ENCODE measurements at regions not wholly inside any gene's neighbourhood (a gene's known extent, or its start where the extent isn't known, plus 50 kb on each side); places are given as distances from the start of the nearest gene placed in this dataset.

DNA sequence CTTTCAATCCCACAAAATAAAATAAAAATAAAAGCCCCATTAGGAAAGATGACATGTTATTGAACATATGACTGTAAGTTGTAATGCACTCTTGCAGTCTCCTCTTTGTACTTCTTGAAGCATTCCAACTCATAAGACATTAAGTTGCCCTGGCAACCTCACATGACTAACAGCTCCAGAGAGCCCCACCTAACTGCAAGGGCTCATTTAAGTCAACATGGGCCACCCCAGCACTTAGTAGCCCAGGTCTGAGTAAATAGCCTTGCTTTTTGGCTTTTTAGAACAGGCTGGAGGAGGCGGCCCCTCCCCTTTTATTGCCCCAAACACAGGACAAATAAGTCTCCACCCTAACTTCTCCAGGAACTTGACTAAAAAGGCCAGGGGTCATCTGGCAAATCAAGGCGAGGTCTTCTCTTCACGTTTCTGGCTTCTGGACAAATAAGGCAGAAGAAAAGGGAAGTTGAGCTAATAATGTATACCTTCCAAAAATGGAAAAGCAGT is 135.1 kb downstream of the TMCO5A start:
- H3K4me3 ChIP-seq (ENCODE audit: low read depth, low read length): no peak overlapping the region
- peak; percentile 21 for DNase-seq (ENCODE audit: low read depth)
- TF ChIP-seq, protein P1, sequence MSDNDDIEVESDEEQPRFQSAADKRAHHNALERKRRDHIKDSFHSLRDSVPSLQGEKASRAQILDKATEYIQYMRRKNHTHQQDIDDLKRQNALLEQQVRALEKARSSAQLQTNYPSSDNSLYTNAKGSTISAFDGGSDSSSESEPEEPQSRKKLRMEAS (IDR thresholded peaks at IDR 0.05; ENCODE audit: low read depth, low read length): no peak
- TF ChIP-seq POLR2A (IDR thresholded peaks at IDR 0.05; ENCODE audit: extremely low read depth, insufficient read length) (no peak), MYC (IDR thresholded peaks at IDR 0.05; ENCODE audit: low read depth, low read length) (no peak)
- TF ChIP-seq, protein P2, sequence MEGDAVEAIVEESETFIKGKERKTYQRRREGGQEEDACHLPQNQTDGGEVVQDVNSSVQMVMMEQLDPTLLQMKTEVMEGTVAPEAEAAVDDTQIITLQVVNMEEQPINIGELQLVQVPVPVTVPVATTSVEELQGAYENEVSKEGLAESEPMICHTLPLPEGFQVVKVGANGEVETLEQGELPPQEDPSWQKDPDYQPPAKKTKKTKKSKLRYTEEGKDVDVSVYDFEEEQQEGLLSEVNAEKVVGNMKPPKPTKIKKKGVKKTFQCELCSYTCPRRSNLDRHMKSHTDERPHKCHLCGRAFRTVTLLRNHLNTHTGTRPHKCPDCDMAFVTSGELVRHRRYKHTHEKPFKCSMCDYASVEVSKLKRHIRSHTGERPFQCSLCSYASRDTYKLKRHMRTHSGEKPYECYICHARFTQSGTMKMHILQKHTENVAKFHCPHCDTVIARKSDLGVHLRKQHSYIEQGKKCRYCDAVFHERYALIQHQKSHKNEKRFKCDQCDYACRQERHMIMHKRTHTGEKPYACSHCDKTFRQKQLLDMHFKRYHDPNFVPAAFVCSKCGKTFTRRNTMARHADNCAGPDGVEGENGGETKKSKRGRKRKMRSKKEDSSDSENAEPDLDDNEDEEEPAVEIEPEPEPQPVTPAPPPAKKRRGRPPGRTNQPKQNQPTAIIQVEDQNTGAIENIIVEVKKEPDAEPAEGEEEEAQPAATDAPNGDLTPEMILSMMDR (IDR thresholded peaks at IDR 0.05; ENCODE audit: low read depth, low read length): no peak

DNA sequence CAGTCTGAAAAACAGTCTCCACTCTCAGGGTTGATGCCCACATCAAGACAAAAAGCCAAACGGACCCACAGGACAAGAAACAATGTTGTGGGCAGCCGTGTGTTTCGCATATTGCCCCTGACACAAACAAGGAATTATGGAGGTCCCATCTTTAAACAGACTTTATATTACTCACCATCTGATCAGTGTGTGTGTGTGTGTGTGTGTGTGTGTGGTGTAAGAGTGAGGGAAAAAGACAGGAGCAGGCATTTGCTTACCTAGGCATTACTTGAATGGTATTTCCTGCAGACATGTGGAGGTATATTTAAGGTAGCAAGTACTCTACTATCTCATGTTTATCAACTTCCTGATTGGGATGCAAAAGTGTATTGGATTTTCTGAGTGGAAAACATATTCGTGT is 136.3 kb downstream of the TMCO5A start:
- DNase-seq (ENCODE audit: low read depth): no peak
- H3K4me3 ChIP-seq (ENCODE audit: low read depth, low read length): no peak overlapping the region
- TF ChIP-seq, protein P2 (IDR thresholded peaks at IDR 0.05; ENCODE audit: low read depth, low read length): no peak
- TF ChIP-seq, protein P1 (IDR thresholded peaks at IDR 0.05; ENCODE audit: low read depth, low read length): no peak
- no peak for TF ChIP-seq MYC (IDR thresholded peaks at IDR 0.05; ENCODE audit: low read depth, low read length)
- no peak for TF ChIP-seq POLR2A (IDR thresholded peaks at IDR 0.05; ENCODE audit: extremely low read depth, insufficient read length)

DNA sequence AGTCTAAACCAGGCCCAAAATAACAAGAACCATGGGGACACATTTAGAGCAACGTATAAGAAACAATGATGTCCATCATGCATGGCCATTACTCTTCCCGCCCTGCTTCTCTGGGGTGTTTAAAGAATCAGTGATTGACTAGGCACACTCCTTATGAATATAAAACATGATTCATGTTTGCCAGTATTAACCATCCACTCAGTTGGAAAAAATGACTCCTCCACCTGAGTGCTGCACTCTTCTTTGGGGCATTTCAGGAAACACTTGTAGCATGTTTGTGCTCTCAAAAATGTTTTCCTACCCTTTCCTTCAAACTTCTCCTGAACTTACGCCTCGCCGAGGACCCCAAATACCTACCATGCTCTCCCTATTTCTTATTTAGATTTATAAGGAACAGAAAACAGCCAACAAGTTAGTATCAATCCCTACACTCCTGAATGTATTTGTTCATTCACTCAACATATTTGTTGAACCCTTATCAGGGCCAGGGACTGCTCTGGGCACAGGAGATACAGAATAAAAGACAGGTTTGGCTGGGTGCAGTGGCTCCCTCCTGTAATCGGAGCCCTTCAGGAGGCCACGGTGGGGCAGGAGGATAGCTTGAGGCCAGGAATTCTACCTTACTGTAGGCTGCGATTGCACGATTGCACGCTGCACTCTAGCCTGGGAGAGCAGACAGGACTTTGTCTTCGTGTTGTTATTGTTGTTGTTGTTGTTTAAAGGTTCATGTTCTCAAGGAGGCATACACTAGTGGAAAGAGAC is 137.0 kb downstream of the TMCO5A start:
- no peak for DNase-seq (ENCODE audit: low read depth)
- TF ChIP-seq MYC (IDR thresholded peaks at IDR 0.05; ENCODE audit: low read depth, low read length) (no peak), POLR2A (IDR thresholded peaks at IDR 0.05; ENCODE audit: extremely low read depth, insufficient read length) (no peak)
- TF ChIP-seq, protein P2 (IDR thresholded peaks at IDR 0.05; ENCODE audit: low read depth, low read length): no peak
- TF ChIP-seq, protein P1 (IDR thresholded peaks at IDR 0.05; ENCODE audit: low read depth, low read length): no peak
- H3K4me3 ChIP-seq (ENCODE audit: low read depth, low read length): no peak overlapping the region

DNA sequence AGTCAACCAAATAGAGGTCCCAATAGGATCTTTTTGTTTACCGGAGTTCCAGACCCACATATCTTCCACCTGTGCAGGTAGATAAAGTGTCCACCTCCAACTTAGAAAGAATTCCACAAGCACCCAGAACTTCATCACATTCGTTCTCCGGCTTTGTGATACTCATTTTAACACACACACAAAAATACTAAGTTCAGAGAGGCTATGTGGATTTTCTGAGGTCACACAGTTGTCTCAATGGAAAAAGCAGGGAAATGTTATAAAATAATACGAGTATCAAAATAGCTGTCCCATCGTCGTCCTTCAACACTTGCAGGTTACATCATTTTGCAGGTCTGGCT is 137.5 kb downstream of the TMCO5A start:
- no peak for TF ChIP-seq MYC (IDR thresholded peaks at IDR 0.05; ENCODE audit: low read depth, low read length)
- TF ChIP-seq, protein P1 (IDR thresholded peaks at IDR 0.05; ENCODE audit: low read depth, low read length): no peak
- TF ChIP-seq, protein P2 (IDR thresholded peaks at IDR 0.05; ENCODE audit: low read depth, low read length): no peak
- no peak for TF ChIP-seq POLR2A (IDR thresholded peaks at IDR 0.05; ENCODE audit: extremely low read depth, insufficient read length)
- DNase-seq (ENCODE audit: low read depth): no peak
- peak overlapping the region; percentile 47 for H3K4me3 ChIP-seq (ENCODE audit: low read depth, low read length)

DNA sequence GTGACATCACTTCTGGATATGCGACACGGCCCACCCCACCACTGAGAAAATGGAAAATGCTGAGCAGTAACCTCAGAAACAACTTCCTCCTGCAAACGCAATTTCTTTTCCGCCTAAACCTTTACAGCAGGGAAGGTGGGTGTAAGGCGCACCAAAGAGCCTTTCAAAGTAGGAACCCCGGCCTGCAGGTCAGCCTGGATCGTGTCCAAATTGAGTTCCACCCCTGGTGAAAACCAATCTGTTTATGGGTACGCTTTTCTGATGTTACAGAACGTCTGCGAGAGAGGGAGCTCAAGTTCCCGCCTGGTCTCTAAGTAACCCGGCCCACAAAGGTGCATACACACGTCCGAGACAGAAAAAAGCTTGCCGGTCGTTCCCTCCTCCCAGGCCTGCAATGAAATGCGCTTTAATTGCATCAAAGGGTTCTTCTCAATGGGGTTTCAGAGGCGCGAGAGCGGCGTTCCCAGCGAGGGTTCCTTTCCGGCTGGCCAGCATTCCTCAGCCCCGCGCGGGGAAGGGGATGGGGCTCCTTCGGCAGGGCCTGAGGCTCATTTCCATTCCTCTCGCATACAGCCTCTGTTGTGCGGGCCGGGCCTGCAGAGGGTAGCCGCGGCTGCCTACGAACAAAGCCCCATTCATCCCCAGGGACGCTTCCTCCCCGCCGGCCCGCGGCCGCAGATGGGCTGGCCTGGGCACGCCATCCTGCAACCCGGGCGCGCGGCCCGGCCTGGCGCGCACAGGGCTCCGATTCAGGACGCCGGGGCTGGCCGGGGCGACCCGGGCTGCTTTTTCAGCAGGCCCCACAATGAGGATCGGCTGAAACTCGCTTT is 138.1 kb downstream of the TMCO5A start:
- peak overlapping the region; percentile 47 for H3K4me3 ChIP-seq (ENCODE audit: low read depth, low read length)
- DNase-seq (ENCODE audit: low read depth): peak; percentile 80

More for the DNA sequence above, 138.1 kb downstream of the TMCO5A start:
- TF ChIP-seq POLR2A (IDR thresholded peaks at IDR 0.05; ENCODE audit: extremely low read depth, insufficient read length): no peak
- TF ChIP-seq, protein P2 (IDR thresholded peaks at IDR 0.05; ENCODE audit: low read depth, low read length): peak; percentile 20
- TF ChIP-seq MYC (IDR thresholded peaks at IDR 0.05; ENCODE audit: low read depth, low read length): peak; percentile 31; the same call in 1 of the 2 replicates
- TF ChIP-seq, protein P1 (IDR thresholded peaks at IDR 0.05; ENCODE audit: low read depth, low read length): no peak; the same call in 1 of the 2 replicates

Data from NB4 (cell line).